GM21723 (cell line): ENCODE measurements at regions not wholly inside any gene's neighbourhood (a gene's known extent, or its start where the extent isn't known, plus 50 kb on each side); places are given as distances from the start of the nearest gene placed in this dataset.

Source experiments
- ATAC-seq: cut with Tn5 transposase; IDR thresholded peaks from one replicate; pipeline ENCODE4 v1.9.1; 2021; ENCODE audit warnings: mild to moderate bottlenecking, moderate library complexity; ENCODE audit not compliant: unreplicated experiment

GRCh38 chr3:117161816-117162215, 452.2 kb downstream of the TUSC7 start:
- no peak for ATAC-seq

GRCh38 chr3:117165176-117165575, 455.6 kb downstream of the TUSC7 start:
- ATAC-seq: no peak

- ATAC-seq: no peak
Measured at GRCh38 chr3:117165601-117166051, 456.0 kb downstream of the TUSC7 start.

- ATAC-seq: no peak
Measured at GRCh38 chr3:117168896-117169295, 459.3 kb downstream of the TUSC7 start.

GRCh38 chr3:117170094-117170493, 460.5 kb downstream of the TUSC7 start:
- no peak for ATAC-seq

- ATAC-seq: no peak
Measured at GRCh38 chr3:117171124-117171523, 461.5 kb downstream of the TUSC7 start.

GRCh38 chr3:117172426-117172825, 462.8 kb downstream of the TUSC7 start:
- ATAC-seq: no peak

GRCh38 chr3:117181222-117181621, 471.6 kb downstream of the TUSC7 start:
- ATAC-seq: no peak

GRCh38 chr3:117184574-117184973, 475.0 kb downstream of the TUSC7 start:
- no peak for ATAC-seq

- ATAC-seq: no peak
Measured at GRCh38 chr3:117191245-117191644, 481.7 kb downstream of the TUSC7 start.

GRCh38 chr3:117192888-117193287, 483.3 kb downstream of the TUSC7 start:
- ATAC-seq: no peak

- no peak for ATAC-seq
Measured at GRCh38 chr3:117193390-117193789, 483.8 kb downstream of the TUSC7 start.

GRCh38 chr3:117195034-117195433, 485.5 kb downstream of the TUSC7 start:
- ATAC-seq: no peak

- no peak for ATAC-seq
Measured at GRCh38 chr3:117200962-117201361, 491.4 kb downstream of the TUSC7 start.

GRCh38 chr3:117201901-117202774, 492.6 kb downstream of the TUSC7 start:
- ATAC-seq: no peak

- ATAC-seq: no peak
Measured at GRCh38 chr3:117217355-117217754, 507.8 kb downstream of the TUSC7 start.

- no peak for ATAC-seq
Measured at GRCh38 chr3:117217760-117218316, 508.3 kb downstream of the TUSC7 start.

- ATAC-seq: no peak
Measured at GRCh38 chr3:117218641-117219048, 509.1 kb downstream of the TUSC7 start.

GRCh38 chr3:117219296-117219695, 509.7 kb downstream of the TUSC7 start:
- no peak for ATAC-seq

GRCh38 chr3:117226932-117227331, 517.4 kb downstream of the TUSC7 start:
- ATAC-seq: no peak

- ATAC-seq: no peak
Measured at GRCh38 chr3:117228466-117228865, 518.9 kb downstream of the TUSC7 start.

GRCh38 chr3:117230924-117231323, 521.3 kb downstream of the TUSC7 start:
- no peak for ATAC-seq
